ENCODE measurements at regions not wholly inside any gene's neighbourhood (a gene's known extent, or its start where the extent isn't known, plus 50 kb on each side); places are given as distances from the start of the nearest gene placed in this dataset.

DNA sequence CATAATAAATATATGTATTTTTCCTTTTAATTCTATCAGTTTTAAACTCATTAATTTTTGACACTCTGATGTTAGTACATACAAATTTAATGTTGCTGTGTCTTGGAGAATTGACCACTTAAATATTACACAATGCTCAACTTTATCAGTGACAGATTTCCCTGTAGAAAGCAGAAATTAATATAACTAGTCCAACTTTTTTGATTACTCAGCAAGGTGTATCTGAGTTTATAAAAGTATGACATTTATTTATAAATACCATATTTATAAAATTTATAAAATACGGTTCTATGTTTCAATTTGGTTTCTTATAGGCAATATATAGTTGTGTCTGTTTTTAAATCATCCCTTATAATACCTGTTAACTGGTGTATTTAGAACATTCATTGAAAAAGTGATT, 350.0 kb upstream of the EYS start:
- TF ChIP-seq POLR2AphosphoS5 (IDR thresholded peaks at IDR 0.05; ENCODE audit: low read depth, low read length) (no peak), POLR2A (IDR thresholded peaks at IDR 0.05; ENCODE audit: low read depth, low read length) (no peak), TAF1 (IDR thresholded peaks at IDR 0.05; ENCODE audit: low read depth, low read length) (no peak), SPI1 (IDR thresholded peaks at IDR 0.05; ENCODE audit: low read depth, low read length) (no peak)

All from GM12891 (cell line).